Spinal cord (tissue), 9 donors: ENCODE measurements at regions not wholly inside any gene's neighbourhood (a gene's known extent, or its start where the extent isn't known, plus 50 kb on each side); places are given as distances from the start of the nearest gene placed in this dataset.

ENCODE experiments used
- DNase-seq, 6 donors: peaks; one replicate each; pipeline versions ENCODE4 v3.0.0 to v3.0.0-alpha.2; 2013 to 2015; ENCODE audit warnings: low spot score in 6 of 6, low read depth in 4 of 6
- H3K27ac ChIP-seq: one replicate; pipeline ENCODE4 v1.5.1; 2013; ENCODE audit warnings: low read depth, low read length, control low read depth
- H3K27me3 ChIP-seq: one replicate; pipeline ENCODE4 v1.6.1; 2013; ENCODE audit warnings: low read length; ENCODE audit not compliant: control insufficient read depth, insufficient read depth
- H3K36me3 ChIP-seq: one replicate; pipeline ENCODE4 v1.6.1; 2013; ENCODE audit warnings: low read length; ENCODE audit not compliant: control insufficient read depth, insufficient read depth
- H3K4me1 ChIP-seq: one replicate; pipeline ENCODE4 v1.6.1; 2013; ENCODE audit warnings: low read length; ENCODE audit not compliant: control insufficient read depth, insufficient read depth
- H3K4me3 ChIP-seq: one replicate; pipeline ENCODE4 v1.5.1; 2013; ENCODE audit warnings: low read depth, low read length, control low read depth
- H3K9me3 ChIP-seq: one replicate; pipeline ENCODE4 v1.6.1; 2013; ENCODE audit warnings: low read length; ENCODE audit not compliant: control insufficient read depth, insufficient read depth
- WGBS: methylation state at CpG from one replicate; pipeline ENCODE4 v1.1.5; 2013; ENCODE audit warnings: missing lambda C conversion rate; ENCODE audit not compliant: insufficient coverage; 5-methylcytosine and 5-hydroxymethylcytosine counted together
- donor health status: healthy.

DNA sequence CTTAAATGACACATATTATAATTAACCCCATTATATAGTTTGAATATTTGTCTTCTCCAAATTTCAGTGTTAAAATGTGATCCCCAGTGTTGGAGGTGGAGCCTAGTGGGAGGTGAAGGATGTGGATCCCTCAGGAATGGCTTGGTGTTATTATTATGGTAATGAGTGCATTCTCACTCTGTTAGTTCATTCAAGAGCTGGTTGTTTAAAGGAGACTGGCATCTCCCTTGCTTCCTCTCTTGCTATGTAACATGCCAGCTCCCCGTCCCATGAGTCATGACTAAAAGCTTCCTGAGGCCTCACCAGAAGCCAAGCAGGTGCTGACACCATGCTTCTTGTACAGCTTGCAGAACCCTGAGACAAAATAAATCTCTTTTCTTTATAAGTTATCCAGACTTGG is 1612.7 kb downstream of the AMY1C start:
- no peak for DNase-seq
- Histone ChIP-seq H3K4me3 (no peak overlapping the region), H3K9me3 (no peaks in the 10 kb centered on the region), H3K4me1 (no peaks in the 10 kb centered on the region), H3K36me3 (no peaks in the 10 kb centered on the region), H3K27ac (no peak overlapping the region), H3K27me3 (no peaks in the 10 kb centered on the region)
- WGBS: no CpG with 5 or more reads among the region's 1 CpG

- Histone ChIP-seq H3K27ac (no peak overlapping the region), H3K27me3 (no peaks in the 10 kb centered on the region), H3K36me3 (no peaks in the 10 kb centered on the region), H3K4me1 (no peaks in the 10 kb centered on the region), H3K4me3 (no peak overlapping the region), H3K9me3 (no peaks in the 10 kb centered on the region)
- 71% methylated on average over 1 of the region's 4 CpGs for WGBS
- peak in 1 of 6 donors; percentile 1 for DNase-seq
Observed at GRCh38 chr1:105368446-105368845, 1618.7 kb downstream of the AMY1C start.

DNA sequence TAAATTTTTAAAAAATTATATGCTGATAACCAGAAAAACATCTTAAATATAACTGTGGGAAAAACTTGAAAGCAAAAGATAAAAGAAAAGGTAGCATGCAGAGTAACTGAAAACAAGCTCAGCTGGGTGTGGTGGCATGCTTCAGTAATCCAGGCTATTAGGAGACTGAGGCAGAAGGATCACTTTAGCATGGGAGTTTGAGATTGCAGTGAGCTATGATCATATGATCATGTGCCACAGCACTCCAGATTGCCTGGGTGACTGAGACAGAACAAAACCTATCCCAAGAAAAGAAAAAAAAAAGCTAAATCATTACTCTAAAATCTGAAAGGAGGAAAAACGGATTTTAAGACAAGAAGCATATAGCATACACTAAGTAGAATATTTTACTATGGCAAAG is 1624.0 kb downstream of the AMY1C start:
- no peak overlapping the region for H3K4me3 ChIP-seq
- WGBS: no CpG with 5 or more reads among the region's 1 CpG
- H3K27ac ChIP-seq: no peak overlapping the region
- H3K9me3 ChIP-seq: no peaks in the 10 kb centered on the region
- H3K27me3 ChIP-seq: no peaks in the 10 kb centered on the region
- DNase-seq: no peak
- no peaks in the 10 kb centered on the region for H3K4me1 ChIP-seq
- H3K36me3 ChIP-seq: no peaks in the 10 kb centered on the region

DNA sequence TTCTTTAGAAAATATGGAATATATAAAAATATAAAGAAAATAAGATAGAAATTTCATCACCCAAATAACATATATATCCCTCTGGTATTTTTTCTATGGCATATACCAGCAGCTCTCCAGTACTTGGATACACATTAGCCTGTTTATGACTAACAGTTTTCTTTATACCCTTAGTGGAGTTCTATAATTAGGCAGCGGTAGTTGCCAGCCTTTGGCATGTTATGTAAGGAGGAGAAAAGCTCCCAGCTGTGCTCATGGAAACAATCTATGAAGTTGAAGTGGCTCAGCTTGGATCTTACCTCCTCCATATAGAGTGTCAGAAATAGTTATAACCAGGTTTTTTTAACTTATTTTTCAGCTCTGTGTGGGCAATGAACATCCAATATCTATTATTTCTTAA is 1636.8 kb downstream of the AMY1C start:
- no CpG with 5 or more reads among the region's 1 CpG for WGBS
- H3K4me1 ChIP-seq: no peaks in the 10 kb centered on the region
- H3K9me3 ChIP-seq: no peaks in the 10 kb centered on the region
- H3K27me3 ChIP-seq: no peaks in the 10 kb centered on the region
- H3K27ac ChIP-seq: no peak overlapping the region
- H3K36me3 ChIP-seq: no peaks in the 10 kb centered on the region
- H3K4me3 ChIP-seq: no peak overlapping the region
- peak in 2 of 6 donors; percentile 20 to 38 for DNase-seq

DNA sequence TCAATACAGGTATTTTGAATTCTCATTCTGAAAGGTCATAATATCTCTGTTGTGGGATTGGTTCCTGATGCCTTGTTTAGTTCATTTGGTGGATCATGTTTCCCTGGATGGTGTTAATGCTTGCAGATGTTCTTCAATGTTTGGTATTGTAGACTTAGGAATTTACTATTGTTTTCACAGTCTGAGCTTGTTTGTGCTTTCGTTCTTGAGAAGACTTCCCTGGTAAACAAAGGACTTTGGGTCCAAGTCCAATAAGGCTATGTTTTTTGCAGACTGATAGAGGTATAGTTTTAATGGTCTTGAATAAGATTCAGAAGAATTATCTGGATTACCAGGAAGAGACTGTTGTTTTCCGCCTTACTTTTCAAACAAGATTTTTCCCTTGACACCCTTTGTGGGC is 1646.3 kb downstream of the AMY1C start:
- H3K9me3 ChIP-seq: no peaks in the 10 kb centered on the region
- DNase-seq: no peak
- no peaks in the 10 kb centered on the region for H3K36me3 ChIP-seq
- no peak overlapping the region for H3K27ac ChIP-seq
- no peak overlapping the region for H3K4me3 ChIP-seq
- 50% methylated on average over 2 of the region's 2 CpGs for WGBS
- no peaks in the 10 kb centered on the region for H3K4me1 ChIP-seq
- H3K27me3 ChIP-seq: no peaks in the 10 kb centered on the region

- H3K4me3 ChIP-seq: no peak overlapping the region
- H3K9me3 ChIP-seq: no peaks in the 10 kb centered on the region
- no peak overlapping the region for H3K27ac ChIP-seq
- no peaks in the 10 kb centered on the region for H3K36me3 ChIP-seq
- no peaks in the 10 kb centered on the region for H3K4me1 ChIP-seq
- H3K27me3 ChIP-seq: no peaks in the 10 kb centered on the region
- no peak for DNase-seq
Observed at GRCh38 chr1:105398909-105399308, 1649.2 kb downstream of the AMY1C start.

DNA sequence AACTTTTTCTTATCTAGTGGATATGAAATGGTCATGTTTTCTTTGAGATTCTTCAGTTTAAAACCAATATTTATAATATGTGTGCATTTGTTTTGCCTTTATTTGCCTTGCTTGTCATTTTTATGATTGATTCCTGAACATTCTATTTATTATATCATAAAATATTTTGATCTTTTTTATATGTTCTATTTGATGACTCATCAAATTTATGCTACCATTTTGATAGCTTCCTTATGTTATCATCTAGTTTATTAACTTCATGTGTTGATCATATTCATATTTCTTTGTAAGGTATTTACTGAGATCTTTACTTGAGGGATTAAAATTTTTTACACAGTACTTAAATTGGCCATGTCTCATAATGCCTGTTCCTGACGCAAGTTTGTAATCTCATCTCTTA is 1650.0 kb downstream of the AMY1C start:
- no CpG with 5 or more reads among the region's 1 CpG for WGBS
- H3K9me3 ChIP-seq: no peaks in the 10 kb centered on the region
- H3K4me3 ChIP-seq: no peak overlapping the region
- H3K27ac ChIP-seq: no peak overlapping the region
- no peak for DNase-seq
- H3K4me1 ChIP-seq: no peaks in the 10 kb centered on the region
- H3K27me3 ChIP-seq: no peaks in the 10 kb centered on the region
- H3K36me3 ChIP-seq: no peaks in the 10 kb centered on the region

DNA sequence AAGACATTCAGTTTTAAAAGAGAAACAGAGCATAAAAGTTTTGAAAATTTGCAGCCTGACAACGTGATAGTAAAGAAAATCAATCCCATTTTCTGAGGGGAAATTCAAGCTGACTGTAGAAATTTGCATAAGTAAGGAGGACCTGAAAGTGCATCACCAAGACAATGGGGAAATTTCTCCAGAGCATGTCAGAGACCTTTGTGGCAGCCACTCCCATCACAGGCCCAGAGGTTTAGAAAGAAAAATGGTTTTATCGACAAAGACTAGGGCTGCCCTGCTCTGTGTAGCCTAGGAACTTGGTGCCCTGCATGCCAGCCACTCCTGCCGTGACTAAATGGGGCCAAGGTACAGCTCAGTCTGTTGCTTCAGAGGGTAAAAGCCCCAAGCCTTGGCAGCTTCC is 1640.2 kb upstream of the PRMT6 start:
- H3K4me3 ChIP-seq: no peak overlapping the region
- peaks cover 3% of the 10 kb centered on the region for H3K9me3 ChIP-seq
- H3K4me1 ChIP-seq: no peaks in the 10 kb centered on the region
- 64% methylated on average over 3 of the region's 3 CpGs for WGBS
- H3K27me3 ChIP-seq: no peaks in the 10 kb centered on the region
- no peaks in the 10 kb centered on the region for H3K36me3 ChIP-seq
- DNase-seq: no peak
- H3K27ac ChIP-seq: no peak overlapping the region

DNA sequence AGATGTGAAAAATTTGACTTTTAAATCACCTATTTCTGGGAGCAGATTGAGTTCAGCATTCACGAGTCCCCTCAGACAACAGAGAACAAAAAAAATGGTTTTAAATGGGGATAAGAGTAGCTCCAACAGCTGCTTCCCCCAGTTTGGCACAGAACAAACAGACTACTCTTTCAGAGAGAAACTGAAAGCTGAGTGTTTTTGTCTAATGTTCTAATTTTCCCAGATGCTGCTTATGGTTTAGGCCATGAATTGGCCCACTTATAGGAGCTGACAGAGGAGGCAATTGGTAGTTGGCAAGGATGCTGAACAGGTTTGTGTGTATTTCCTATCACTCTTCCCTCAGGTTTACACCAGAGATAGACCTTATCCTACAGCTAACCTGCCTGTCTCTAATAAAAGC is 1637.4 kb upstream of the PRMT6 start:
- Histone ChIP-seq H3K9me3 (peaks cover 3% of the 10 kb centered on the region), H3K4me1 (no peaks in the 10 kb centered on the region), H3K27me3 (no peaks in the 10 kb centered on the region), H3K4me3 (no peak overlapping the region), H3K36me3 (no peaks in the 10 kb centered on the region), H3K27ac (no peak overlapping the region)
- DNase-seq: peak in 4 of 6 donors; percentile 4 to 68 (median 16)
- no CpG with 5 or more reads among the region's 1 CpG for WGBS

- no peak overlapping the region for H3K4me3 ChIP-seq
- H3K36me3 ChIP-seq: no peaks in the 10 kb centered on the region
- WGBS: 83% methylated on average over 1 of the region's 2 CpGs
- no peaks in the 10 kb centered on the region for H3K4me1 ChIP-seq
- H3K9me3 ChIP-seq: no peaks in the 10 kb centered on the region
- H3K27ac ChIP-seq: no peak overlapping the region
- no peaks in the 10 kb centered on the region for H3K27me3 ChIP-seq
- peak in 1 of 6 donors; percentile 3 for DNase-seq
Observed at GRCh38 chr1:105427543-105427942, 1628.9 kb upstream of the PRMT6 start.
